ENCODE measurements at regions not wholly inside any gene's neighbourhood (a gene's known extent, or its start where the extent isn't known, plus 50 kb on each side); places are given as distances from the start of the nearest gene placed in this dataset.

- Mint-ChIP-seq H3K9me3 (ENCODE audit: low read depth) (peaks cover 18% of the 10 kb centered on the region), H3K27me3 (no peaks in the 10 kb centered on the region), H3K36me3 (ENCODE audit: insufficient read depth) (peaks cover 9% of the 10 kb centered on the region), H3K27ac (no peak overlapping the region), H3K4me3 (ENCODE audit: low read depth) (no peak overlapping the region), H3K4me1 (ENCODE audit: low read depth) (peaks cover 10% of the 10 kb centered on the region)
- TF ChIP-seq CTCF (IDR thresholded peaks at IDR 0.05; ENCODE audit: unreplicated experiment): no peak
- DNase-seq (ENCODE audit: low spot score, unreplicated experiment): no peak
These were observed 904.3 kb downstream of the NSUN3 start for GRCh38 chr3:94967196-94967595.

GRCh38 chr3:94968519-94968918 is 905.7 kb downstream of the NSUN3 start:
- Mint-ChIP-seq H3K9me3 (ENCODE audit: low read depth) (peaks cover 22% of the 10 kb centered on the region), H3K4me1 (ENCODE audit: low read depth) (peaks cover 7% of the 10 kb centered on the region), H3K36me3 (ENCODE audit: insufficient read depth) (peaks cover 9% of the 10 kb centered on the region), H3K27me3 (no peaks in the 10 kb centered on the region), H3K27ac (no peak overlapping the region), H3K4me3 (ENCODE audit: low read depth) (no peak overlapping the region)
- TF ChIP-seq CTCF (IDR thresholded peaks at IDR 0.05; ENCODE audit: unreplicated experiment): no peak
- DNase-seq (ENCODE audit: low spot score, unreplicated experiment): no peak

- peaks cover 1% of the 10 kb centered on the region for H3K36me3 Mint-ChIP-seq (ENCODE audit: insufficient read depth)
- H3K27ac Mint-ChIP-seq: no peak overlapping the region
- TF ChIP-seq CTCF (IDR thresholded peaks at IDR 0.05; ENCODE audit: unreplicated experiment): no peak
- no peaks in the 10 kb centered on the region for H3K27me3 Mint-ChIP-seq
- H3K4me3 Mint-ChIP-seq (ENCODE audit: low read depth): no peak overlapping the region
- H3K4me1 Mint-ChIP-seq (ENCODE audit: low read depth): peaks cover 3% of the 10 kb centered on the region
- peaks cover 28% of the 10 kb centered on the region for H3K9me3 Mint-ChIP-seq (ENCODE audit: low read depth)
- no peak for DNase-seq (ENCODE audit: low spot score, unreplicated experiment)
These were observed 909.2 kb downstream of the NSUN3 start for GRCh38 chr3:94972066-94972465.

- Mint-ChIP-seq H3K27me3 (no peaks in the 10 kb centered on the region), H3K27ac (no peak overlapping the region), H3K36me3 (ENCODE audit: insufficient read depth) (peaks cover 1% of the 10 kb centered on the region), H3K4me1 (ENCODE audit: low read depth) (no peaks in the 10 kb centered on the region), H3K4me3 (ENCODE audit: low read depth) (no peak overlapping the region), H3K9me3 (ENCODE audit: low read depth) (peaks cover 20% of the 10 kb centered on the region)
- no peak for TF ChIP-seq CTCF (IDR thresholded peaks at IDR 0.05; ENCODE audit: unreplicated experiment)
- DNase-seq (ENCODE audit: low spot score, unreplicated experiment): no peak
These were observed 915.2 kb downstream of the NSUN3 start for GRCh38 chr3:94978084-94978483.

DNA sequence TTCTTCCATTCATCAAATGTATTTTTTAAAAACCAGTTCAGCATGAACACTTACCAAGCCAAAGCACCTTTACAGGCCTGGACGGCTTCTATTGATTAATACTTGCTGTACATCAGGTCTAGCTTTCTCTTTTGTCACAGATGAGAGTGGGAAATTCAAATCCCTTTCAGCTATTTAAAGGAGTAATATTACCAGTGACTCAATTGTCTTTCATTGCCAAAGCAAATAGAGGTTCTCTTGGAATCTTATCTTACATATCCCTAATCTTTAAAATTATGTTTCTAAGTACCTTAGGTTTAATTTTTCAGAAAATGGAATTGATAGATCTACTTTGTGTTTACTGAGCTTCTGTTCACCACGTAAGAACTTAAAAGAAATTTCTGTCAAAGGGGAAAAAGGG is 922.9 kb downstream of the NSUN3 start:
- Mint-ChIP-seq H3K27me3 (no peaks in the 10 kb centered on the region), H3K27ac (no peak overlapping the region), H3K9me3 (ENCODE audit: low read depth) (peaks cover 2% of the 10 kb centered on the region), H3K36me3 (ENCODE audit: insufficient read depth) (no peaks in the 10 kb centered on the region), H3K4me3 (ENCODE audit: low read depth) (no peak overlapping the region), H3K4me1 (ENCODE audit: low read depth) (no peaks in the 10 kb centered on the region)
- no peak for DNase-seq (ENCODE audit: low spot score, unreplicated experiment)
- TF ChIP-seq CTCF (IDR thresholded peaks at IDR 0.05; ENCODE audit: unreplicated experiment): no peak

Measured in progenitor cell of endocrine pancreas (in vitro differentiated cells).